ENCODE measurements at regions not wholly inside any gene's neighbourhood (a gene's known extent, or its start where the extent isn't known, plus 50 kb on each side); places are given as distances from the start of the nearest gene placed in this dataset.

- no peaks in the 10 kb centered on the region for H3K36me3 ChIP-seq (ENCODE audit: control insufficient read depth in 2 of 3, insufficient read depth in 3 of 3, low read length in 3 of 3)
- no peaks in the 10 kb centered on the region for H3K4me1 ChIP-seq (ENCODE audit: control insufficient read depth in 2 of 3, insufficient read depth in 2 of 3, low read depth in 1 of 3, low read length in 3 of 3)
- FAIRE-seq = no peak
- H3K27ac ChIP-seq (ENCODE audit: low read depth in 2 of 2, low read length in 2 of 2) = no peak overlapping the region
- no peaks in the 10 kb centered on the region for H3K27me3 ChIP-seq (ENCODE audit: control insufficient read depth, insufficient read depth, low read length)
- no peak for TF ChIP-seq CTCF (IDR thresholded peaks at IDR 0.05; ENCODE audit: borderline replicate concordance, extremely low read depth, insufficient read depth)
- H3K9me3 ChIP-seq (ENCODE audit: control insufficient read depth in 2 of 3, insufficient read depth in 1 of 3, low read length in 3 of 3) = no peaks in the 10 kb centered on the region
- H3K9ac ChIP-seq (ENCODE audit: low read length in 3 of 3) = no peak overlapping the region
- peak in 1 of 5 donors; percentile 51 for DNase-seq
- intact Hi-C loops (cut with DNase I) = no loop called here
- H3K4me3 ChIP-seq (ENCODE audit: low read length in 3 of 3) = no peak overlapping the region
These were observed 1727.5 kb downstream of the LRRC4C start for GRCh38 chr11:39732001-39732400.

GRCh38 chr11:39725081-39725480 is 1734.4 kb downstream of the LRRC4C start:
- Histone ChIP-seq H3K27me3 (ENCODE audit: control insufficient read depth, insufficient read depth, low read length) (no peaks in the 10 kb centered on the region), H3K36me3 (ENCODE audit: control insufficient read depth in 2 of 3, insufficient read depth in 3 of 3, low read length in 3 of 3) (no peaks in the 10 kb centered on the region), H3K9me3 (ENCODE audit: control insufficient read depth in 2 of 3, insufficient read depth in 1 of 3, low read length in 3 of 3) (no peaks in the 10 kb centered on the region), H3K9ac (ENCODE audit: low read length in 3 of 3) (no peak overlapping the region), H3K4me1 (ENCODE audit: control insufficient read depth in 2 of 3, insufficient read depth in 2 of 3, low read depth in 1 of 3, low read length in 3 of 3) (no peaks in the 10 kb centered on the region), H3K27ac (ENCODE audit: low read depth in 2 of 2, low read length in 2 of 2) (no peak overlapping the region), H3K4me3 (ENCODE audit: low read length in 3 of 3) (no peak overlapping the region)
- no peak for DNase-seq
- no peak for TF ChIP-seq CTCF (IDR thresholded peaks at IDR 0.05; ENCODE audit: borderline replicate concordance, extremely low read depth, insufficient read depth)
- intact Hi-C loops (cut with DNase I) = no loop called here
- FAIRE-seq = no peak

DNA sequence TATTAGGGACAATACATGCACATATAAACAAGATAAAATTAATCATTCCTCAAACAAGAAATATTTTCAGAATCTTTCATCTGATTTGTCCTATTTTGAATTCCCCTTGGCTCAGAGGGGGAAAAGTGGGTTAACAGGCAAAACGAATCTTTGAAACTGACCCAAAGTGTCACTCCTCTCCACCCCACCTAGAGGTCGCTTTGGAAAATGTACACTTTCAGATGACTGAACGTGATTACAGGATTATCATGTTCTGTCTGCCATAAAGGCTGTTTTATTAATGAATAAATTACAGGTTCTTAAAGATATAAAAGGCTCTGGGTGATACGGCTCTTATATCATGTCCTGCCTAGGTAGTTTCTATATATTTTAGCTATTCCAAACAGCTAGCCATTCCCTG is 1735.0 kb downstream of the LRRC4C start:
- DNase-seq (no peak), FAIRE-seq (no peak)
- no peak for TF ChIP-seq CTCF (IDR thresholded peaks at IDR 0.05; ENCODE audit: borderline replicate concordance, extremely low read depth, insufficient read depth)
- Histone ChIP-seq H3K4me1 (ENCODE audit: control insufficient read depth in 2 of 3, insufficient read depth in 2 of 3, low read depth in 1 of 3, low read length in 3 of 3) (no peaks in the 10 kb centered on the region), H3K4me3 (ENCODE audit: low read length in 3 of 3) (no peak overlapping the region), H3K27ac (ENCODE audit: low read depth in 2 of 2, low read length in 2 of 2) (no peak overlapping the region), H3K9ac (ENCODE audit: low read length in 3 of 3) (no peak overlapping the region), H3K27me3 (ENCODE audit: control insufficient read depth, insufficient read depth, low read length) (no peaks in the 10 kb centered on the region), H3K9me3 (ENCODE audit: control insufficient read depth in 2 of 3, insufficient read depth in 1 of 3, low read length in 3 of 3) (no peaks in the 10 kb centered on the region), H3K36me3 (ENCODE audit: control insufficient read depth in 2 of 3, insufficient read depth in 3 of 3, low read length in 3 of 3) (no peaks in the 10 kb centered on the region)
- intact Hi-C loops (cut with DNase I) = no loop called here

GRCh38 chr11:39712581-39712980 is 1746.9 kb downstream of the LRRC4C start:
- H3K9me3 ChIP-seq (ENCODE audit: control insufficient read depth in 2 of 3, insufficient read depth in 1 of 3, low read length in 3 of 3) = no peaks in the 10 kb centered on the region
- no peak for TF ChIP-seq CTCF (IDR thresholded peaks at IDR 0.05; ENCODE audit: borderline replicate concordance, extremely low read depth, insufficient read depth)
- H3K27ac ChIP-seq (ENCODE audit: low read depth in 2 of 2, low read length in 2 of 2) = no peak overlapping the region
- H3K4me3 ChIP-seq (ENCODE audit: low read length in 3 of 3) = no peak overlapping the region
- no peaks in the 10 kb centered on the region for H3K27me3 ChIP-seq (ENCODE audit: control insufficient read depth, insufficient read depth, low read length)
- no peak overlapping the region for H3K9ac ChIP-seq (ENCODE audit: low read length in 3 of 3)
- H3K36me3 ChIP-seq (ENCODE audit: control insufficient read depth in 2 of 3, insufficient read depth in 3 of 3, low read length in 3 of 3) = no peaks in the 10 kb centered on the region
- DNase-seq (no peak), FAIRE-seq (no peak)
- no peaks in the 10 kb centered on the region for H3K4me1 ChIP-seq (ENCODE audit: control insufficient read depth in 2 of 3, insufficient read depth in 2 of 3, low read depth in 1 of 3, low read length in 3 of 3)
- intact Hi-C loops (cut with DNase I) = no loop called here

Measured in kidney (tissue), 13 donors.